B cell (primary cell): ENCODE measurements at regions not wholly inside any gene's neighbourhood (a gene's known extent, or its start where the extent isn't known, plus 50 kb on each side); places are given as distances from the start of the nearest gene placed in this dataset.

ENCODE experiments used
- ATAC-seq: fragments of 200-7000 bp; cut with Tn5 transposase; one replicate; pipeline ENCODE4 v1.10.0; 2021; ENCODE audit warnings: low read depth, mild to moderate bottlenecking, moderate number of reproducible peaks, moderate library complexity
- CTCF ChIA-PET: fragments of 350-600 bp; sonication (Branson Sonifier 250); formaldehyde crosslinking; loops from one replicate; lab custom pipeline; 2021; ENCODE audit warnings: antibody characterized with exemption, inconsistent platforms; lab: Charles Lee
- POLR2A ChIA-PET: fragments of 350-600 bp; sonication (Branson Sonifier 250); formaldehyde crosslinking; loops from one replicate; lab custom pipeline; 2021; ENCODE audit warnings: antibody characterized with exemption; lab: Charles Lee
- DNase-seq: peaks from one replicate; pipeline ENCODE4 v3.0.0; 2013
- H2AFZ ChIP-seq: 2 replicates; pipeline ENCODE4 v1.6.1; 2012; ENCODE audit warnings: mild to moderate bottlenecking, low read depth, low read length; ENCODE audit not compliant: insufficient read depth, poor library complexity, severe bottlenecking
- H3K27ac ChIP-seq, 2 donors: 1 replicate in 1 of 2; 2 replicates in 1 of 2; pipeline ENCODE4 v1.5.1; 2012 to 2013; ENCODE audit warnings: low read length in 2 of 2, mild to moderate bottlenecking in 2 of 2, moderate library complexity in 1 of 2
- H3K27me3 ChIP-seq, 4 experiments: fragments of 200-600 bp in 1 of 4; sonication (generic) in 1 of 4; replicated peaks in 1 of 4; 1 replicate in 2 of 4; 2 replicates in 2 of 4; pipeline versions ENCODE4 v1.6.1 to v1.7.0; 2013 to 2016; ENCODE audit warnings: low read length in 3 of 4, mild to moderate bottlenecking in 2 of 4, mixed read lengths in 1 of 4, moderate library complexity in 1 of 4; ENCODE audit not compliant: insufficient read depth in 4 of 4, control insufficient read depth in 3 of 4; ENCODE audit errors: control extremely low read depth in 1 of 4
- H3K36me3 ChIP-seq, 2 experiments: replicated peaks in 1 of 2; 1 replicate in 1 of 2; 2 replicates in 1 of 2; pipeline versions ENCODE4 v1.6.1 to v1.7.1; 2013; ENCODE audit warnings: low read length in 1 of 2; ENCODE audit not compliant: insufficient read depth in 2 of 2, control insufficient read depth in 1 of 2; ENCODE audit errors: control extremely low read depth in 1 of 2, extremely low read depth in 1 of 2
- H3K4me1 ChIP-seq, 2 donors: fragments of 200-600 bp in 1 of 2; sonication (generic) in 1 of 2; 1 replicate in 1 of 2; 2 replicates in 1 of 2; pipeline versions ENCODE4 v1.5.1 to v1.6.1; 2013 to 2017; ENCODE audit warnings: low read length in 2 of 2; ENCODE audit not compliant: control insufficient read depth in 2 of 2, insufficient read depth in 2 of 2
- H3K4me2 ChIP-seq: replicated peaks from 2 replicates; pipeline ENCODE3; 2012; ENCODE audit warnings: mild to moderate bottlenecking, low read depth, low read length; ENCODE audit not compliant: poor library complexity, severe bottlenecking
- H3K4me3 ChIP-seq, 5 experiments: fragments of 200-600 bp in 1 of 5; sonication (generic) in 1 of 5; 1 replicate in 3 of 5; 2 replicates in 2 of 5; pipeline versions ENCODE4 v1.5.1 to v1.7.0; 2011 to 2016; ENCODE audit warnings: low read length in 4 of 5, mild to moderate bottlenecking in 4 of 5, low read depth in 2 of 5, control low read depth in 1 of 5, moderate library complexity in 1 of 5; ENCODE audit not compliant: insufficient read depth in 1 of 5; ENCODE audit errors: control extremely low read depth in 1 of 5, extremely low read depth in 1 of 5
- H3K79me2 ChIP-seq: fragments of 200-600 bp; sonication (generic); one replicate; pipeline ENCODE4 v1.6.0; 2016; ENCODE audit warnings: low read length; ENCODE audit not compliant: control insufficient read depth, insufficient read depth
- H3K9ac ChIP-seq: fragments of 200-600 bp; sonication (generic); 2 replicates; pipeline ENCODE4 v1.6.1; 2017; ENCODE audit warnings: mild to moderate bottlenecking, low read length, moderate library complexity
- H3K9me3 ChIP-seq, 3 donors: one replicate each; pipeline versions ENCODE4 v1.6.1 to v1.7.1; 2013; ENCODE audit warnings: low read length in 2 of 3; ENCODE audit not compliant: control insufficient read depth in 2 of 3, insufficient read depth in 1 of 3; ENCODE audit errors: control extremely low read depth in 1 of 3
- H4K20me1 ChIP-seq: 2 replicates; pipeline ENCODE4 v1.6.0; 2012; ENCODE audit warnings: mild to moderate bottlenecking, low read length; ENCODE audit not compliant: insufficient read depth, control insufficient read depth, poor library complexity, severe bottlenecking
- H3K27ac Mint-ChIP-seq: one replicate; pipeline ENCODE4 v1.8.0; 2021; ENCODE audit warnings: mixed read lengths
- H3K27me3 Mint-ChIP-seq: one replicate; pipeline ENCODE4 v1.8.0; 2021; ENCODE audit warnings: mixed read lengths
- H3K4me1 Mint-ChIP-seq: one replicate; pipeline ENCODE4 v1.8.0; 2021; ENCODE audit warnings: mixed read lengths
- H3K4me3 Mint-ChIP-seq: one replicate; pipeline ENCODE4 v1.8.0; 2021; ENCODE audit warnings: mixed read lengths
- H3K9me3 Mint-ChIP-seq: one replicate; pipeline ENCODE4 v1.8.0; 2022; ENCODE audit warnings: mixed read lengths; ENCODE audit not compliant: insufficient read depth
- CTCF ChIP-seq: fragments of 200-600 bp; IDR thresholded peaks from one replicate; pipeline ENCODE4 v1.8.0; 2022; ENCODE audit warnings: antibody characterized with exemption, mild to moderate bottlenecking
- EZH2 ChIP-seq: IDR thresholded peaks from 2 replicates; pipeline ENCODE4 v1.6.1; 2012; ENCODE audit warnings: borderline replicate concordance, low read depth, mild to moderate bottlenecking, moderate library complexity, low read length; ENCODE audit not compliant: insufficient read depth, poor library complexity, severe bottlenecking
- WGBS: methylation state at CpG from one replicate; pipeline ENCODE4 v1.1.5; 2013; ENCODE audit warnings: missing lambda C conversion rate; ENCODE audit not compliant: insufficient coverage; 5-methylcytosine and 5-hydroxymethylcytosine counted together
- intact Hi-C: fragments of 100-400 bp; cut with micrococcal nuclease; formaldehyde crosslinking; loops from one replicate; pipeline ENCODE4 v1.10.0; 2022

DNA sequence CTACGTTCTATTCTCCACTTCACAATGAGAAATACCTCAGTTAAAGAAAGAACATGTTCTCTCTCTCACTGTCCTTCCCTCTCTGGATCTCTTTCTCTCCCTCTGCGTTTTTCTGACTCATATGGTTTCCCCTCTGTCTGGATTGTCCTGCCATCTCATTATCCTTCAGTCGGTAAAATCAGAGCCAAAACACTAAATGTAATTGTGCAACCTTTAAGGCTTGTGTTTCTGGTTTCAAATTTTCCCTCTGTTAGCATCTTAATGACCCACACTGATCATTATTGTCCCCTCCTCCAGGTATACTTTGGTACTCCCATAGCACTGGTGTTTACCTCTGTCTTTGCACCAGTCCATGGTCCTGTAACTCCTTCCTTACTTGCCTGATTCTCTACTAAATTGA, 509.4 kb upstream of the C9orf72 start:
- Histone ChIP-seq H3K79me2 (no peaks in the 10 kb centered on the region), H3K36me3 (no peaks in the 10 kb centered on the region), H3K9me3 (no peaks in the 10 kb centered on the region), H3K4me3 (no peak overlapping the region), H2AFZ (no peak overlapping the region), H3K4me2 (no peak overlapping the region), H3K27me3 (no peaks in the 10 kb centered on the region), H3K4me1 (no peaks in the 10 kb centered on the region), H3K9ac (no peak overlapping the region), H3K27ac (no peak overlapping the region), H4K20me1 (no peaks in the 10 kb centered on the region)
- TF ChIP-seq CTCF (no peak), EZH2 (no peak)
- Mint-ChIP-seq H3K4me3 (no peak overlapping the region), H3K9me3 (no peaks in the 10 kb centered on the region), H3K27ac (no peak overlapping the region), H3K4me1 (no peaks in the 10 kb centered on the region), H3K27me3 (no peaks in the 10 kb centered on the region)
- intact Hi-C loops = no loop called here
- ATAC-seq = no peak
- no peak for DNase-seq
- WGBS = 65% methylated on average over 2 of the region's 3 CpGs
- ChIA-PET POLR2A (no interaction called here), CTCF (no interaction called here)

- Histone ChIP-seq H3K9me3 (no peaks in the 10 kb centered on the region), H4K20me1 (no peaks in the 10 kb centered on the region), H2AFZ (no peak overlapping the region), H3K27me3 (no peaks in the 10 kb centered on the region), H3K79me2 (no peaks in the 10 kb centered on the region), H3K4me2 (no peak overlapping the region), H3K4me1 (no peaks in the 10 kb centered on the region), H3K36me3 (no peaks in the 10 kb centered on the region), H3K4me3 (no peak overlapping the region), H3K9ac (no peak overlapping the region), H3K27ac (no peak overlapping the region)
- POLR2A ChIA-PET = no interaction called here
- H3K9me3 Mint-ChIP-seq = no peaks in the 10 kb centered on the region
- no peak overlapping the region for H3K27ac Mint-ChIP-seq
- TF ChIP-seq CTCF = no peak
- TF ChIP-seq EZH2 = no peak
- intact Hi-C loops = no loop called here
- CTCF ChIA-PET = no interaction called here
- no peaks in the 10 kb centered on the region for H3K4me1 Mint-ChIP-seq
- DNase-seq = no peak
- no peak for ATAC-seq
- H3K4me3 Mint-ChIP-seq = no peak overlapping the region
- no peaks in the 10 kb centered on the region for H3K27me3 Mint-ChIP-seq
Observed at GRCh38 chr9:28086881-28087280, 513.6 kb upstream of the C9orf72 start.
